H7 (cell line): ENCODE measurements at regions not wholly inside any gene's neighbourhood (a gene's known extent, or its start where the extent isn't known, plus 50 kb on each side); places are given as distances from the start of the nearest gene placed in this dataset.
"Not testable (repeated sequence)": the region's sequence is repeated elsewhere in the genome, so short reads cannot be mapped to it uniquely, and the experiment has no call there.

ENCODE experiments used
- DNase-seq: peaks from one replicate; pipeline ENCODE4 v3.0.0; 2012
- H3K27me3 ChIP-seq: 2 replicates; pipeline ENCODE4 v1.6.0; 2011; ENCODE audit warnings: mild to moderate bottlenecking, low read length; ENCODE audit not compliant: control insufficient read depth, insufficient read depth
- H3K36me3 ChIP-seq: replicated peaks from 2 replicates; pipeline ENCODE4 v1.5.1; 2011; ENCODE audit warnings: low read length; ENCODE audit not compliant: control insufficient read depth, insufficient read depth
- H3K4me3 ChIP-seq: 2 replicates; pipeline ENCODE4 v1.5.1; 2011; ENCODE audit warnings: low read depth, mild to moderate bottlenecking, control low read depth, low read length, moderate library complexity; ENCODE audit not compliant: insufficient read depth

GRCh38 chr6:19205076-19205475 is 632.1 kb upstream of the ID4 start:
- no peak for DNase-seq
- H3K27me3 ChIP-seq, result no peaks in the 10 kb centered on the region

GRCh38 chr6:19209202-19209601 is 628.0 kb upstream of the ID4 start:
- no peaks in the 10 kb centered on the region for H3K36me3 ChIP-seq
- no peak for DNase-seq
- H3K27me3 ChIP-seq, result no peaks in the 10 kb centered on the region
- no peak overlapping the region for H3K4me3 ChIP-seq

More at GRCh38 chr6:19205076-19205475, 632.1 kb upstream of the ID4 start:
- H3K4me3 ChIP-seq, result no peak overlapping the region
- no peaks in the 10 kb centered on the region for H3K36me3 ChIP-seq

- Histone ChIP-seq H3K27me3 (no peaks in the 10 kb centered on the region), H3K4me3 (no peak overlapping the region), H3K36me3 (no peaks in the 10 kb centered on the region)
- DNase-seq, result peak; percentile 69
These were observed 626.1 kb upstream of the ID4 start for GRCh38 chr6:19210849-19211590.

- Histone ChIP-seq H3K4me3 (no peak overlapping the region), H3K27me3 (no peaks in the 10 kb centered on the region), H3K36me3 (no peaks in the 10 kb centered on the region)
- DNase-seq, result no peak
These were observed 622.9 kb upstream of the ID4 start for GRCh38 chr6:19214231-19214630.

DNA sequence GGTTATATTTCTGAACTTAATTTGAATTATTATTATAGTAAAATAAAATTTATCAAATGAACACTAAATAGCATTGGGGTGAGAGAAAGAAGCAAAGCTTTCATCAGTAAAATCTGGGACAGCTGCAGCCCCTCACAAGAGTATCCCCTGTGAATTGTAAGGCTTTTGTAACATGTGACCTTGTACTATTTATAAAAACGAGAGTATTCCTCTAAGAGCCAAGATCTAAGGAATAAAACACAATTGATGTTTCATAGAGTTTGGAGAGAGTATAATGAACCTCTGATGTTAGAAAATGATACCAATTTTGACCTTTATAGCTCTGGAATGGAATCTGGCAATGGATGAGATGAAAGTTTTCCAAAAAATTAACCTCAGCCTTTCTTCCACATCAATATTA is 617.2 kb upstream of the ID4 start:
- no peaks in the 10 kb centered on the region for H3K27me3 ChIP-seq
- DNase-seq, result no peak
- H3K36me3 ChIP-seq, result no peaks in the 10 kb centered on the region
- H3K4me3 ChIP-seq, result no peak overlapping the region

GRCh38 chr6:19231878-19232561 is 605.1 kb upstream of the ID4 start:
- H3K4me3 ChIP-seq, result no peak overlapping the region
- H3K36me3 ChIP-seq, result no peaks in the 10 kb centered on the region
- H3K27me3 ChIP-seq, result no peaks in the 10 kb centered on the region
- no peak for DNase-seq

GRCh38 chr6:19245656-19246055 is 591.5 kb upstream of the ID4 start:
- H3K36me3 ChIP-seq, result no peaks in the 10 kb centered on the region
- H3K27me3 ChIP-seq, result no peaks in the 10 kb centered on the region; the same call in 1 of the 2 replicates
- H3K4me3 ChIP-seq, result no peak overlapping the region
- no peak for DNase-seq

- not testable (repeated sequence) for H3K27me3 ChIP-seq, DNase-seq, H3K36me3 ChIP-seq
- peak overlapping the region; percentile 5; the same call in 1 of the 2 replicates for H3K4me3 ChIP-seq
These were observed 590.0 kb upstream of the ID4 start for GRCh38 chr6:19247181-19247580.

GRCh38 chr6:19256123-19256522 is 581.0 kb upstream of the ID4 start:
- not testable (repeated sequence) for H3K4me3 ChIP-seq, DNase-seq, H3K36me3 ChIP-seq, H3K27me3 ChIP-seq

DNA sequence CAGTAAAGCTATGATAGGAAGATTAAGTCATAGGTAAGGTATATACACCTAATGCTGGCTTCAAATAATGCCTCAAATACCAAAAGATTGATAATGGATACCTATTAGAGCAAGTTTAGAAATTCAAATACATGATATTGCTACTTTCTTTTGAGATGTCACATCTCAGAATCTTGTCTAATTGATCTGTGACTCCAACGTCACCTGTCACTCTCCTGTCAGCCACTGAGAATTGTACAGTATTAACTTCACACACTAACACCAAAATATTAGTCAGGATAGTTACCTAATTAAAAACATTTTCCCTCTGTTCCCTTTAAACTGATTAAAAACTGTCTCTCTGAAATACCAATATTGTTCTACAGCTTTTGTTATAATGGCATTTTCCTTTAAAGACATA is 575.5 kb upstream of the ID4 start:
- Histone ChIP-seq H3K36me3 (no peaks in the 10 kb centered on the region), H3K4me3 (no peak overlapping the region), H3K27me3 (no peaks in the 10 kb centered on the region)
- no peak for DNase-seq

GRCh38 chr6:19268117-19268516 is 569.1 kb upstream of the ID4 start:
- Histone ChIP-seq H3K36me3 (no peaks in the 10 kb centered on the region), H3K4me3 (no peak overlapping the region), H3K27me3 (no peaks in the 10 kb centered on the region)
- DNase-seq, result no peak

- Histone ChIP-seq H3K36me3 (no peaks in the 10 kb centered on the region), H3K4me3 (no peak overlapping the region), H3K27me3 (no peaks in the 10 kb centered on the region)
- DNase-seq, result no peak
These were observed 568.5 kb upstream of the ID4 start for GRCh38 chr6:19268718-19269117.

- DNase-seq, result no peak
- Histone ChIP-seq H3K36me3 (no peaks in the 10 kb centered on the region), H3K27me3 (no peaks in the 10 kb centered on the region), H3K4me3 (no peak overlapping the region)
These were observed 567.8 kb upstream of the ID4 start for GRCh38 chr6:19269341-19269898.

GRCh38 chr6:19270616-19271015 is 566.6 kb upstream of the ID4 start:
- Histone ChIP-seq H3K27me3 (no peaks in the 10 kb centered on the region), H3K4me3 (no peak overlapping the region), H3K36me3 (no peaks in the 10 kb centered on the region)
- no peak for DNase-seq

- H3K4me3 ChIP-seq, result no peak overlapping the region
- no peak for DNase-seq
- H3K36me3 ChIP-seq, result no peaks in the 10 kb centered on the region
- no peaks in the 10 kb centered on the region for H3K27me3 ChIP-seq
These were observed 557.9 kb upstream of the ID4 start for GRCh38 chr6:19279273-19279684.
